K562 (cell line): ENCODE measurements at regions not wholly inside any gene's neighbourhood (a gene's known extent, or its start where the extent isn't known, plus 50 kb on each side); places are given as distances from the start of the nearest gene placed in this dataset.

Experiments used
- ATAC-seq: fragments of 200-7000 bp; cut with Tn5 transposase; 3 replicates; pipeline ENCODE4 v1.9.1; 2020; ENCODE audit warnings: moderate library complexity
- BruUV-seq: library from RNA; stranded (reverse); fragments of 400-500 nt; replicated peaks from 2 replicates; lab custom pipeline; 2021; lab: Mats Ljungman, UMichigan
- CTCF ChIA-PET: fragments of 300-600 bp; formaldehyde crosslinking; extraction: SDS; loops from one replicate; lab custom pipeline; 2021; ENCODE audit warnings: low intra/inter-chr PET ratio; lab: Yijun Ruan, JAX
- POLR2A ChIA-PET: fragments of 300-600, 350-650 bp; sonication (Branson Sonifier 250); formaldehyde crosslinking; extraction: SDS; loops from one replicate; lab custom pipeline; 2021; ENCODE audit warnings: antibody characterized with exemption, inconsistent platforms; lab: Yijun Ruan, JAX
- DNase-seq, 4 experiments: peaks; one replicate each; pipeline versions ENCODE4 v3.0.0 to v3.0.0-alpha.2; 2011 to 2018; ENCODE audit warnings: low spot score in 3 of 4, mixed read lengths in 3 of 4; ENCODE audit errors: extremely low read depth in 1 of 4
- FAIRE-seq: peaks from 2 replicates; lab custom pipeline; 2011; peaks lifted over from hg19 to GRCh38; lab: Jason Lieb, UNC
- H2AFZ ChIP-seq: 2 replicates; pipeline ENCODE4 v1.6.0; 2011; ENCODE audit warnings: low read depth, low read length, control low read depth, inconsistent platforms
- H3K27ac ChIP-seq: fragments of 200-600 bp; 3 replicates; pipeline ENCODE4 v1.8.0; 2011; ENCODE audit warnings: low read depth, mild to moderate bottlenecking, control low read depth, inconsistent platforms, low read length, moderate library complexity, mixed read lengths; ENCODE audit errors: extremely low read depth
- H3K27me3 ChIP-seq, 2 experiments: fragments of 300-600 bp in 1 of 2; 2 replicates in 1 of 2; 3 replicates in 1 of 2; pipeline versions ENCODE4 v1.6.0 to v1.8.0; 2011; ENCODE audit warnings: inconsistent platforms in 2 of 2, low read length in 2 of 2, mild to moderate bottlenecking in 1 of 2, mixed read lengths in 1 of 2, moderate library complexity in 1 of 2; ENCODE audit not compliant: control insufficient read depth in 2 of 2, insufficient read depth in 2 of 2
- H3K36me3 ChIP-seq: fragments of 300-600 bp; 3 replicates; pipeline ENCODE4 v1.8.0; 2011; ENCODE audit warnings: mild to moderate bottlenecking, low read length, inconsistent platforms; ENCODE audit not compliant: control insufficient read depth, insufficient read depth
- H3K4me1 ChIP-seq, 2 experiments: fragments of 200-600 bp in 1 of 2; replicated peaks in 1 of 2; 2 replicates in 1 of 2; 3 replicates in 1 of 2; pipeline versions ENCODE4 v1.5.1 to v1.8.0; 2011; ENCODE audit warnings: inconsistent platforms in 2 of 2, low read length in 2 of 2, mild to moderate bottlenecking in 1 of 2, mixed read lengths in 1 of 2, moderate library complexity in 1 of 2; ENCODE audit not compliant: control insufficient read depth in 2 of 2, insufficient read depth in 2 of 2
- H3K4me2 ChIP-seq: 2 replicates; pipeline ENCODE4 v1.6.1; 2011; ENCODE audit warnings: low read length, control low read depth, inconsistent platforms, mixed read lengths; ENCODE audit not compliant: insufficient read depth
- H3K4me3 ChIP-seq: fragments of 200-600 bp; sonication (generic), shearing (Covaris generic); 2 replicates; pipeline ENCODE4 v1.5.1; 2016; ENCODE audit warnings: control low read depth, inconsistent platforms
- H3K79me2 ChIP-seq: fragments of 200-600 bp; 3 replicates; pipeline ENCODE4 v1.8.0; 2011; ENCODE audit warnings: low read length, inconsistent platforms; ENCODE audit not compliant: control insufficient read depth, insufficient read depth
- H3K9ac ChIP-seq, 2 experiments: 2 replicates each; pipeline versions ENCODE4 v1.6.0 to v1.6.1; 2011; ENCODE audit warnings: low read depth in 2 of 2, low read length in 2 of 2, control low read depth in 1 of 2, inconsistent platforms in 1 of 2, mild to moderate bottlenecking in 1 of 2, mixed read lengths in 1 of 2; ENCODE audit not compliant: insufficient read depth in 1 of 2
- H3K9me1 ChIP-seq: one replicate; pipeline ENCODE4 v1.6.0; 2011; ENCODE audit warnings: inconsistent platforms, mild to moderate bottlenecking, low read length, moderate library complexity; ENCODE audit not compliant: control insufficient read depth, insufficient read depth
- H3K9me3 ChIP-seq: replicated peaks from 2 replicates; pipeline ENCODE4 v1.5.1; 2011; ENCODE audit warnings: low read depth, low read length, inconsistent platforms; ENCODE audit not compliant: control insufficient read depth, insufficient read depth
- H4K20me1 ChIP-seq: replicated peaks from 2 replicates; pipeline ENCODE4 v1.6.1; 2011; ENCODE audit warnings: low read length, inconsistent platforms, mixed read lengths; ENCODE audit not compliant: control insufficient read depth, insufficient read depth
- ELF4 ChIP-seq: fragments of 450-650 bp; formaldehyde crosslinking; IDR thresholded peaks from 2 replicates; pipeline ENCODE4 v1.4.0; 2022; ENCODE audit warnings: missing genetic modification characterization
- HCFC1 ChIP-seq: IDR thresholded peaks from 2 replicates; pipeline ENCODE4 v1.6.1; 2012; ENCODE audit warnings: low read depth, low read length, improper control_type of control experiment
- HDGF ChIP-seq: fragments of 450-650 bp; IDR thresholded peaks from 2 replicates; pipeline ENCODE4 v1.6.1; 2016
- MYNN ChIP-seq, 2 experiments: sonication (generic); formaldehyde crosslinking in 1 of 2; IDR thresholded peaks; 2 replicates each; pipeline versions ENCODE4 v1.5.0 to v1.6.1; 2016 to 2020; ENCODE audit warnings: antibody characterized with exemption in 1 of 2, missing genetic modification reagents in 1 of 2
- PCBP1 ChIP-seq: fragments of 200-400 bp; formaldehyde crosslinking; IDR thresholded peaks from 2 replicates; pipeline ENCODE4 v1.6.1; 2018; ENCODE audit warnings: mild to moderate bottlenecking, low read depth, low read length; ENCODE audit not compliant: poor library complexity, severe bottlenecking
- PHTF2 ChIP-seq: fragments of 250-450 bp; sonication (Bioruptor Pico); IDR thresholded peaks from 2 replicates; pipeline ENCODE4 v1.5.0; 2021; ENCODE audit warnings: mild to moderate bottlenecking
- TEAD1 ChIP-seq, 2 experiments: fragments of 450-650 bp in 1 of 2; sonication (generic) in 1 of 2; formaldehyde crosslinking; IDR thresholded peaks; 2 replicates each; pipeline versions ENCODE4 v1.4.0 to v1.8.0; 2020 to 2022; ENCODE audit warnings: mild to moderate bottlenecking in 2 of 2, missing genetic modification reagents in 1 of 2
- ZC3H11A ChIP-seq: IDR thresholded peaks from 2 replicates; pipeline ENCODE4 v1.6.1; 2012; ENCODE audit warnings: low read depth, low read length, improper control_type of control experiment
- ZNF584 ChIP-seq: fragments of 200-800 bp; sonication (Bioruptor generic); IDR thresholded peaks from 2 replicates; pipeline ENCODE4 v1.6.1; 2016; ENCODE audit warnings: low read depth, mild to moderate bottlenecking, missing genetic modification characterization, missing compliant biosample characterization
- WGBS: fragments of 100-300 bp; shearing (Covaris generic); methylation state at CpG from one replicate; pipeline ENCODE4 v1.1.6; 2016; ENCODE audit warnings: low coverage, mixed read lengths; ENCODE audit not compliant: insufficient coverage; ENCODE audit errors: missing lambda C conversion rate; 5-methylcytosine and 5-hydroxymethylcytosine counted together
- in situ Hi-C: fragments of 300-500 bp; cut with MboI; formaldehyde crosslinking; loops from 4 replicates; pipeline ENCODE4 v1.15.0; 2018; ENCODE audit warnings: inconsistent platforms, mixed read lengths
- intact Hi-C: fragments of 100-400 bp; cut with micrococcal nuclease; formaldehyde crosslinking; loops from 2 replicates; pipeline ENCODE4 v1.14.2; 2022
- TF ChIP-seq, protein P1 (sequence below): fragments of 450-650 bp; IDR thresholded peaks from 2 replicates; pipeline ENCODE4 v1.6.1; 2014; ENCODE audit warnings: low read depth, mild to moderate bottlenecking, moderate library complexity, borderline replicate concordance
- TF ChIP-seq, protein P2 (sequence below): fragments of 250-450 bp; sonication (Bioruptor Pico); IDR thresholded peaks from 2 replicates; pipeline ENCODE4 v1.6.1; 2021; ENCODE audit warnings: mild to moderate bottlenecking
- TF ChIP-seq, protein P3 (sequence below): fragments of 450-650 bp; formaldehyde crosslinking; conservative IDR thresholded peaks from 2 replicates; pipeline ENCODE4 v1.4.0; 2022; ENCODE audit warnings: mild to moderate bottlenecking, missing genetic modification characterization

DNA sequence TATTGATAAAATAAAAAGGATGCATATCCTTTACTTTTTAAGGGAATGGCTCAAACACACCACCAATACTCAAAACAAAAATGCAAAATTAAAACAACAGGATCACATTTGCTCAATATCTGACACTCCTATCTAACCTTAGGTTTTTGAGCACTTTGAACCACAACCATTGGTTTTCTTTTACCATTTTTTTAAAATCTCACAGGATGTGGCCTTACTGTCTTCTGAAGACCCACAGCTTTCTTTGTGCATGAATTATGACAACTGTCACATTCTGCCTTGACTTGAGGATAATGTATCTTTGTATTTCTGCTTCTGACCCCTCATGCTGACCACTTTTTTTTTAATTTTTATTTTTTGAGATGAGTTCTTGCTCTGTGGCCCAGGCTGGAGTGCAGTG, 461.1 kb upstream of the NRP1 start:
- no peak overlapping the region for H3K27ac ChIP-seq
- no peak overlapping the region for H3K4me2 ChIP-seq
- H2AFZ ChIP-seq: no peak overlapping the region
- H3K9me3 ChIP-seq: no peaks in the 10 kb centered on the region
- intact Hi-C loops: no loop called here
- no peaks in the 10 kb centered on the region for H3K79me2 ChIP-seq
- H3K27me3 ChIP-seq: no peaks in the 10 kb centered on the region
- in situ Hi-C loops: no loop called here
- DNase-seq (no peak), ATAC-seq (no peak), FAIRE-seq (no peak)
- no peak overlapping the region for H3K4me3 ChIP-seq
- no peak overlapping the region for H3K9ac ChIP-seq
- CTCF ChIA-PET: no interaction called here
- TF ChIP-seq TEAD1 (CRISPR knock-in tag; IDR thresholded peaks at IDR 0.05) (no peak), PHTF2 (CRISPR knock-in tag) (no peak), ZNF584 (CRISPR knock-in tag) (no peak), ZC3H11A (no peak), ELF4 (CRISPR knock-in tag) (no peak)
- H4K20me1 ChIP-seq: no peaks in the 10 kb centered on the region
- no peaks in the 10 kb centered on the region for H3K4me1 ChIP-seq
- H3K36me3 ChIP-seq: no peaks in the 10 kb centered on the region
- BruUV-seq: no TSS peak
- POLR2A ChIA-PET: interaction anchor here (0.6 kb wide), 1 partner anchor 128 kb away, joined by 3 read pairs; no protein-coding TSS in a partner anchor
- no peaks in the 10 kb centered on the region for H3K9me1 ChIP-seq

DNA sequence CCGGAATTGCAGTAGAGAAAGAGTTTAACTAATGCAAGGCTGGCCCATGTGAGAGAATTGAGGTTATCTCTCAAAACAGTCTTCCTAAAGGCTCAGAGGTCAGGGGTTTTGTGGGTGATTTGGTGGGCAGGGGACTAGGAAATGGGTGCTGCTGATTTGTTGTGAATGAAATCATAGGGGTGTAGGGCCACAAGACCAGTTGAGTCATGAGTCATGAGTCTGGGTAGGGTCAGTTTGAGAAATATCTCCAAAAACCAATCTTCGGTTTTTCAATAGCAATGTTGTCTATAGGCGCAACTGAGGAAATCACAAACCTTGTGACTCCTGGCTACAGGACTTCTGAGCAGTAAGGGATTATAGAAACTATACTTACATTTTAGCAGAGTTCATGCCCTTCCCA, 460.0 kb upstream of the NRP1 start:
- POLR2A ChIA-PET: no interaction called here
- WGBS: 0% methylated on average over 3 of the region's 3 CpGs
- TF ChIP-seq, protein P1, sequence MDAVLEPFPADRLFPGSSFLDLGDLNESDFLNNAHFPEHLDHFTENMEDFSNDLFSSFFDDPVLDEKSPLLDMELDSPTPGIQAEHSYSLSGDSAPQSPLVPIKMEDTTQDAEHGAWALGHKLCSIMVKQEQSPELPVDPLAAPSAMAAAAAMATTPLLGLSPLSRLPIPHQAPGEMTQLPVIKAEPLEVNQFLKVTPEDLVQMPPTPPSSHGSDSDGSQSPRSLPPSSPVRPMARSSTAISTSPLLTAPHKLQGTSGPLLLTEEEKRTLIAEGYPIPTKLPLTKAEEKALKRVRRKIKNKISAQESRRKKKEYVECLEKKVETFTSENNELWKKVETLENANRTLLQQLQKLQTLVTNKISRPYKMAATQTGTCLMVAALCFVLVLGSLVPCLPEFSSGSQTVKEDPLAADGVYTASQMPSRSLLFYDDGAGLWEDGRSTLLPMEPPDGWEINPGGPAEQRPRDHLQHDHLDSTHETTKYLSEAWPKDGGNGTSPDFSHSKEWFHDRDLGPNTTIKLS: no peak
- TF ChIP-seq HCFC1 (no peak), PCBP1 (no peak), HDGF (no peak), MYNN (IDR thresholded peaks at IDR 0.05) (no peak), MYNN (CRISPR knock-in tag; IDR thresholded peaks at IDR 0.05) (no peak)
- TF ChIP-seq, protein P2, sequence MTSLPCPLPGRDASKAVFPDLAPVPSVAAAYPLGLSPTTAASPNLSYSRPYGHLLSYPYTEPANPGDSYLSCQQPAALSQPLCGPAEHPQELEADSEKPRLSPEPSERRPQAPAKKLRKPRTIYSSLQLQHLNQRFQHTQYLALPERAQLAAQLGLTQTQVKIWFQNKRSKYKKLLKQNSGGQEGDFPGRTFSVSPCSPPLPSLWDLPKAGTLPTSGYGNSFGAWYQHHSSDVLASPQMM (CRISPR knock-in tag): no peak
- TF ChIP-seq, protein P3, sequence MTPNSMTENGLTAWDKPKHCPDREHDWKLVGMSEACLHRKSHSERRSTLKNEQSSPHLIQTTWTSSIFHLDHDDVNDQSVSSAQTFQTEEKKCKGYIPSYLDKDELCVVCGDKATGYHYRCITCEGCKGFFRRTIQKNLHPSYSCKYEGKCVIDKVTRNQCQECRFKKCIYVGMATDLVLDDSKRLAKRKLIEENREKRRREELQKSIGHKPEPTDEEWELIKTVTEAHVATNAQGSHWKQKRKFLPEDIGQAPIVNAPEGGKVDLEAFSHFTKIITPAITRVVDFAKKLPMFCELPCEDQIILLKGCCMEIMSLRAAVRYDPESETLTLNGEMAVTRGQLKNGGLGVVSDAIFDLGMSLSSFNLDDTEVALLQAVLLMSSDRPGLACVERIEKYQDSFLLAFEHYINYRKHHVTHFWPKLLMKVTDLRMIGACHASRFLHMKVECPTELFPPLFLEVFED: no peak

More for the DNA sequence above, 460.0 kb upstream of the NRP1 start:
- no peak for ATAC-seq
- H3K4me2 ChIP-seq: no peak overlapping the region
- H4K20me1 ChIP-seq: no peaks in the 10 kb centered on the region
- no peaks in the 10 kb centered on the region for H3K79me2 ChIP-seq
- no peak for FAIRE-seq
- H3K9me3 ChIP-seq: no peaks in the 10 kb centered on the region
- no peaks in the 10 kb centered on the region for H3K9me1 ChIP-seq
- no peak for DNase-seq
- no peaks in the 10 kb centered on the region for H3K36me3 ChIP-seq
- intact Hi-C loops: no loop called here
- H3K27me3 ChIP-seq: no peaks in the 10 kb centered on the region
- CTCF ChIA-PET: no interaction called here
- no peaks in the 10 kb centered on the region for H3K4me1 ChIP-seq
- H3K4me3 ChIP-seq: no peak overlapping the region
- no TSS peak for BruUV-seq
- in situ Hi-C loops: no loop called here
- H3K9ac ChIP-seq: no peak overlapping the region
- H2AFZ ChIP-seq: no peak overlapping the region
- H3K27ac ChIP-seq: no peak overlapping the region
